ENCODE measurements at regions not wholly inside any gene's neighbourhood (a gene's known extent, or its start where the extent isn't known, plus 50 kb on each side); places are given as distances from the start of the nearest gene placed in this dataset.
"Not testable (repeated sequence)": the region's sequence is repeated elsewhere in the genome, so short reads cannot be mapped to it uniquely, and the experiment has no call there.

- in situ Hi-C loops (cut with MboI; ENCODE audit: low sequenced_read_pairs, unreplicated experiment); DNase-seq (ENCODE audit: low spot score): not testable (repeated sequence)
Observed at GRCh38 chr2:95775193-95775531, 183.4 kb downstream of the TRIM43 start.
